GM23338 (cell line): ENCODE measurements at regions not wholly inside any gene's neighbourhood (a gene's known extent, or its start where the extent isn't known, plus 50 kb on each side); places are given as distances from the start of the nearest gene placed in this dataset.

Experiments used
- ATAC-seq: fragments of 200-7000 bp; cut with Tn5 transposase; 3 replicates; pipeline ENCODE4 v1.9.1; 2020
- DNase-seq: peaks from one replicate; pipeline ENCODE4 v3.0.0-alpha.2; 2015; ENCODE audit warnings: low spot score
- H2AFZ ChIP-seq: fragments of 200-600 bp; sonication (generic); 2 replicates; pipeline ENCODE4 v1.8.0; 2016; ENCODE audit warnings: antibody characterized with exemption, mild to moderate bottlenecking, moderate library complexity
- H3F3A ChIP-seq: fragments of 200-600 bp; sonication (generic); replicated peaks from 2 replicates; pipeline ENCODE4 v1.8.0; 2017; ENCODE audit warnings: antibody characterized with exemption, mixed run types, low read depth
- H3K27ac ChIP-seq: fragments of 200-600 bp; sonication (generic); 2 replicates; pipeline ENCODE4 v1.6.1; 2016; ENCODE audit warnings: low read depth
- H3K27me3 ChIP-seq: fragments of 200-600 bp; sonication (generic); 2 replicates; pipeline ENCODE4 v1.8.0; 2016; ENCODE audit warnings: mild to moderate bottlenecking, mixed run types, moderate library complexity; ENCODE audit not compliant: insufficient read depth
- H3K36me3 ChIP-seq: fragments of 200-600 bp; sonication (generic); 2 replicates; pipeline ENCODE4 v1.8.0; 2016; ENCODE audit warnings: mild to moderate bottlenecking; ENCODE audit not compliant: insufficient read depth
- H3K4me1 ChIP-seq: fragments of 200-600 bp; sonication (generic); 2 replicates; pipeline ENCODE4 v1.8.0; 2016; ENCODE audit warnings: mild to moderate bottlenecking, moderate library complexity; ENCODE audit not compliant: insufficient read depth
- H3K4me2 ChIP-seq: fragments of 200-600 bp; sonication (generic); 2 replicates; pipeline ENCODE4 v1.7.1; 2017; ENCODE audit warnings: mixed run types
- H3K4me3 ChIP-seq: fragments of 200-600 bp; sonication (generic); 2 replicates; pipeline ENCODE4 v1.6.1; 2016; ENCODE audit warnings: mixed run types
- H3K79me2 ChIP-seq: fragments of 200-600 bp; sonication (generic); replicated peaks from 2 replicates; pipeline ENCODE4 v1.8.0; 2017; ENCODE audit warnings: mild to moderate bottlenecking; ENCODE audit not compliant: insufficient read depth
- H3K9me2 ChIP-seq: fragments of 200-600 bp; sonication (generic); 2 replicates; pipeline ENCODE4 v1.8.0; 2017; ENCODE audit not compliant: insufficient read depth
- H4K20me1 ChIP-seq: fragments of 200-600 bp; sonication (generic); replicated peaks from 2 replicates; pipeline ENCODE4 v1.8.0; 2017; ENCODE audit warnings: mild to moderate bottlenecking; ENCODE audit not compliant: insufficient read depth
- H3K27ac Mint-ChIP-seq: 2 replicates; pipeline ENCODE4 v1.8.0; 2020; ENCODE audit warnings: inconsistent platforms, mild to moderate bottlenecking, moderate library complexity, mixed read lengths
- H3K27me3 Mint-ChIP-seq: 3 replicates; pipeline ENCODE4 v1.8.0; 2022; ENCODE audit warnings: low read depth, mild to moderate bottlenecking, moderate library complexity, mixed read lengths, inconsistent platforms; ENCODE audit not compliant: insufficient read depth, poor library complexity
- H3K36me3 Mint-ChIP-seq: 3 replicates; pipeline ENCODE4 v1.8.0; 2021; ENCODE audit warnings: low read depth, mild to moderate bottlenecking, inconsistent platforms, moderate library complexity, mixed read lengths
- H3K4me1 Mint-ChIP-seq: 3 replicates; pipeline ENCODE4 v1.8.0; 2020; ENCODE audit warnings: mild to moderate bottlenecking, inconsistent platforms, mixed read lengths
- H3K4me3 Mint-ChIP-seq: 3 replicates; pipeline ENCODE4 v1.8.0; 2021; ENCODE audit warnings: moderate library complexity, mild to moderate bottlenecking, inconsistent platforms, mixed read lengths
- H3K9me3 Mint-ChIP-seq: 3 replicates; pipeline ENCODE4 v1.8.0; 2020; ENCODE audit warnings: moderate library complexity, mild to moderate bottlenecking, inconsistent platforms, mixed read lengths
- CREB1 ChIP-seq: fragments of 250-450 bp; sonication (Bioruptor Pico); IDR thresholded peaks from 2 replicates; pipeline ENCODE4 v1.5.0; 2020; ENCODE audit warnings: low read depth, mild to moderate bottlenecking, moderate library complexity
- CTCF ChIP-seq, 2 experiments: fragments of 200-600 bp in 1 of 2; sonication (generic) in 1 of 2; conservative IDR thresholded peaks; 2 replicates each; pipeline versions ENCODE4 v1.5.1 to v1.6.1; 2016 to 2017; ENCODE audit warnings: antibody characterized with exemption in 2 of 2, low read depth in 2 of 2, mild to moderate bottlenecking in 2 of 2, moderate library complexity in 1 of 2
- ETS1 ChIP-seq: IDR thresholded peaks from 2 replicates; pipeline ENCODE4 v1.6.1; 2016; ENCODE audit warnings: antibody characterized with exemption
- EZH2 ChIP-seq: fragments of 200-600 bp; sonication (generic); IDR thresholded peaks from one replicate; pipeline ENCODE4 v1.8.0; 2017; ENCODE audit warnings: antibody characterized with exemption, mild to moderate bottlenecking, low read depth; ENCODE audit not compliant: unreplicated experiment
- EZH2phosphoT487 ChIP-seq: fragments of 200-600 bp; sonication (generic); IDR thresholded peaks from one replicate; pipeline ENCODE4 v1.8.1; 2018; ENCODE audit warnings: antibody characterized with exemption; ENCODE audit not compliant: unreplicated experiment
- POLR2AphosphoS5 ChIP-seq: IDR thresholded peaks from 2 replicates; pipeline ENCODE4 v1.6.1; 2016; ENCODE audit warnings: antibody characterized with exemption, low read depth
- REST ChIP-seq: IDR thresholded peaks from one replicate; pipeline ENCODE4 v1.6.1; 2018; ENCODE audit warnings: antibody characterized with exemption; ENCODE audit not compliant: unreplicated experiment
- ZNF114 ChIP-seq: fragments of 250-450 bp; sonication (Bioruptor Pico); IDR thresholded peaks from 2 replicates; pipeline ENCODE4 v1.5.0; 2020; ENCODE audit warnings: mild to moderate bottlenecking, moderate library complexity

GRCh38 chr6:82705579-82705978 lies 342.0 kb downstream of the TPBG start (continued):
- TF ChIP-seq CREB1 (CRISPR knock-in tag): no peak
- no peak for TF ChIP-seq EZH2

- Histone ChIP-seq H4K20me1 (no peaks in the 10 kb centered on the region), H2AFZ (peak overlapping the region; percentile 10), H3F3A (no peaks in the 10 kb centered on the region), H3K4me3 (no peak overlapping the region), H3K79me2 (no peaks in the 10 kb centered on the region), H3K4me2 (no peak overlapping the region), H3K4me1 (no peaks in the 10 kb centered on the region), H3K9me2 (no peaks in the 10 kb centered on the region), H3K27me3 (no peaks in the 10 kb centered on the region), H3K27ac (no peak overlapping the region), H3K36me3 (peaks cover 4% of the 10 kb centered on the region; the same call in 1 of the 2 replicates)
- H3K27ac Mint-ChIP-seq: no peak overlapping the region
- peaks cover 46% of the 10 kb centered on the region for H3K9me3 Mint-ChIP-seq
- ATAC-seq: no peak
- 0 out of 3 replicates have a peak, but pooled peaks cover 3% of the 10 kb centered on the region for H3K4me1 Mint-ChIP-seq
- TF ChIP-seq EZH2phosphoT487: no peak
- TF ChIP-seq CTCF (conservative IDR thresholded peaks at IDR 0.05; ENCODE audit: low read depth in 2 of 2): no peak
- TF ChIP-seq CREB1 (CRISPR knock-in tag): no peak
- TF ChIP-seq ETS1: no peak
- TF ChIP-seq POLR2AphosphoS5: no peak
- TF ChIP-seq ZNF114 (CRISPR knock-in tag): no peak
- TF ChIP-seq REST: no peak
- no peak for TF ChIP-seq EZH2
- H3K27me3 Mint-ChIP-seq: peaks cover 2% of the 10 kb centered on the region
- peaks cover 31% of the 10 kb centered on the region for H3K36me3 Mint-ChIP-seq
- no peak for DNase-seq
- no peak overlapping the region for H3K4me3 Mint-ChIP-seq
Observed at GRCh38 chr6:82711105-82711827, 347.6 kb downstream of the TPBG start.
